ENCODE measurements at regions not wholly inside any gene's neighbourhood (a gene's known extent, or its start where the extent isn't known, plus 50 kb on each side); places are given as distances from the start of the nearest gene placed in this dataset.
"Not testable (repeated sequence)": the region's sequence is repeated elsewhere in the genome, so short reads cannot be mapped to it uniquely, and the experiment has no call there.

- no peak overlapping the region for H3K4me3 Mint-ChIP-seq
- no peak for ATAC-seq
- CTCF ChIA-PET: no interaction called here
- no peak for DNase-seq
- H3K27me3 Mint-ChIP-seq: no peaks in the 10 kb centered on the region
- H3K27ac Mint-ChIP-seq: no peak overlapping the region
- no peaks in the 10 kb centered on the region for H3K36me3 Mint-ChIP-seq
- no peaks in the 10 kb centered on the region for H3K9me3 Mint-ChIP-seq (ENCODE audit: low read depth)
- H3K4me1 Mint-ChIP-seq: no peaks in the 10 kb centered on the region
These were observed 266.5 kb downstream of the HGF start for GRCh38 chr7:81503336-81503735.

DNA sequence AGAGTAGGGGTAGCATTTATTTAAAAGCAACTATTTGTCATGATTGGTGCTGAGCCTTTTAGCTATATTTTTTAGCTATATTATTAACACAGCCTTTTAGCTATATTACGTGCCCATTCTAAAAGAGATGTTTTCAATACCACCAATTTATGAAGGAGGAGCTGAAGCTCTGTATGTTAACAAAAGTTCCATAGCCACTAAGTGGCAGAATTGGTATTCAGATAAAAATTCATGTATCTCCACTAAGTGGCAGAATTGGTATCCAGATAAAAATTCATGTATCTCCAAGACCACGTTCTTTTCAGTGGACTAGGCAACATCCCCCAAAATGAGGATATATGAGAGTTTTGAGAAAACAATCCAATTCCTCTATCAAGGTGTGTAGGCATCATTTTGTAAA lies 268.6 kb downstream of the HGF start:
- Mint-ChIP-seq H3K4me1 (no peaks in the 10 kb centered on the region), H3K9me3 (ENCODE audit: low read depth) (no peaks in the 10 kb centered on the region), H3K27ac (no peak overlapping the region), H3K4me3 (no peak overlapping the region), H3K27me3 (no peaks in the 10 kb centered on the region), H3K36me3 (no peaks in the 10 kb centered on the region)
- DNase-seq (no peak), ATAC-seq (no peak)
- CTCF ChIA-PET: no interaction called here

- H3K9me3 Mint-ChIP-seq (ENCODE audit: low read depth): no peaks in the 10 kb centered on the region
- H3K27me3 Mint-ChIP-seq: no peaks in the 10 kb centered on the region
- no peak overlapping the region for H3K4me3 Mint-ChIP-seq
- H3K4me1 Mint-ChIP-seq: no peaks in the 10 kb centered on the region
- no peak overlapping the region for H3K27ac Mint-ChIP-seq
- no peaks in the 10 kb centered on the region for H3K36me3 Mint-ChIP-seq
- DNase-seq: no peak
- ATAC-seq: no peak
- CTCF ChIA-PET: no interaction called here
These were observed 269.2 kb downstream of the HGF start for GRCh38 chr7:81500631-81501030.

DNA sequence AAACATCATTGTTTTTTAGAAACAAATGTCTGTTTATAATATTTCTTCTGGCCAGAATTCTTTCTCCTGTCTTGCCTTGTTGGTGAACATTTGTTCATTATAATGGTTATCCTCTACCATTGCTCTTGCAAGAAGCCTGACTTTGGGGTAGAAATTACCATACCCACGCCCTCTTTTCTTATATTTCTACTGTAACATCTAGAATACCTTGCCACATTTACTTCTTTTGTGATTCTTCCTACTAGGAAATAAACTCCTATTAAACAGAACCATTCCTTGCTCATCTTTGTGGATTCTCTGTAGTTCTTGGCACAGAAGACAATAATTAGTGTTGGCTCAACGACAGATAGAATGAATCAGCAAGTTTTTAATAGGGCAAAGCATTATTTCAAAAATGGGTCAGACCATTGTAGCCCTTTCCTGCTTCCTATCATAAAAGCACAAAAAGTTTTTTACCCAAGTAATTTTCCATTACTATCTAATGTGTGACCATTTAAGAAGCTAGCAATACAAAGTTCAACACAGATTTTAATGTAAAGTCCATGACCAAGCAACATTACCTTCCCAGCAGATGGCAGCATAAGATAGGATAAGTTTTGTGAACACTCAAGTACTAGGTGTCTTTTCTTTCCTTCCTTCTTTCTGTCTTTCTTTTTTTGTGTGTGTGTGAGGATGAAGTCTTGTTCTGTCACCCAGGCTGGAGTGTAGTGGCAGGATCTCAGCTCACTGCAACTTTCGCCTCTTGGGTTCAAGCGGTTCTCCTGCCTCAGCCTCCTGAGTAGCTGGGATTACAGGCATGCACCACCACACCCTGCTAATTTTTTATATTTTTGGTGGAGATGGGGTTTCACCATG lies 270.4 kb downstream of the HGF start:
- H3K4me1 Mint-ChIP-seq: no peaks in the 10 kb centered on the region
- no peaks in the 10 kb centered on the region for H3K36me3 Mint-ChIP-seq
- no peak for ATAC-seq
- H3K4me3 Mint-ChIP-seq: no peak overlapping the region
- no peaks in the 10 kb centered on the region for H3K27me3 Mint-ChIP-seq
- no peak overlapping the region for H3K27ac Mint-ChIP-seq
- H3K9me3 Mint-ChIP-seq (ENCODE audit: low read depth): no peaks in the 10 kb centered on the region
- CTCF ChIA-PET: no interaction called here
- DNase-seq: no peak

- DNase-seq (no peak), ATAC-seq (no peak)
- Mint-ChIP-seq H3K9me3 (ENCODE audit: low read depth) (no peaks in the 10 kb centered on the region), H3K27me3 (no peaks in the 10 kb centered on the region), H3K4me3 (no peak overlapping the region), H3K36me3 (no peaks in the 10 kb centered on the region), H3K27ac (no peak overlapping the region), H3K4me1 (no peaks in the 10 kb centered on the region)
- CTCF ChIA-PET: no interaction called here
These were observed 271.7 kb downstream of the HGF start for GRCh38 chr7:81498176-81498575.

DNA sequence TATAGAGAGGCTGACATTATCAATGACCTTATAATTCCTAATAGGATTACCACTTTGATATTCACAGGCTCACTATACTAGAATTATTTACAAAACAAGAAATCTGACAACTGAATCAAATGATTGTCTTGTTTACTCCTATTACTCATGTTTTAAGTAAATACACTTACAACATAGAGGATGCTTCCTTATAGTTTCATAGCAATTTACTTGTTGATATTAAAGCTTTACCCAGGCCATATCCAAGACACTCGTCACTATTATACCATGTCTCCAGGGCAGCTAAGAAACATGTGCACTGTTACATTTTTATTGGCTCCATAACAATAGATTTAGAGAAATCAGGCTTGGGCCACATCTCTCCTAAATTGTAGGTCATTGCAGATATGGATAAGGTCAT lies 276.9 kb downstream of the HGF start:
- H3K4me3 Mint-ChIP-seq: no peak overlapping the region
- no peaks in the 10 kb centered on the region for H3K27me3 Mint-ChIP-seq
- DNase-seq: no peak
- H3K9me3 Mint-ChIP-seq (ENCODE audit: low read depth): no peaks in the 10 kb centered on the region
- CTCF ChIA-PET: no interaction called here
- no peak for ATAC-seq
- no peaks in the 10 kb centered on the region for H3K36me3 Mint-ChIP-seq
- no peaks in the 10 kb centered on the region for H3K4me1 Mint-ChIP-seq
- no peak overlapping the region for H3K27ac Mint-ChIP-seq

DNA sequence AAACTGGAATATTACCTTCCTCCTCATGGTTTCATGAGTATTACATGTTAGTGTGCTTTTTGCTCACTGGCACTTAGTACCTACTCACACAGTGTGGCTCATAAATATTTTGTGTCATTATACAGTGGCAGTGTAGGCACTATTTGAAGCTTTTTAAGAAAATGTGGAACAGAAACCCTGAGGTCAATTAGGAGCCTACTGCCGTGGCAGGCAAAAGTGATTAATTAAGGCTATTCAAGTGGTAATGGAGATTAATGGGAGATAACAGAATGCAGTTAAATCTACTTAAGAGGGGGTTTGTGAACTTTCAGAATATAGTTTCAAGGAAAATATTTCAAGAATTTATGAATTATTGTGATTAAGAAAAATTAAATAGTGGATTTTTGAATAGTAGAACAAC lies 277.6 kb downstream of the HGF start:
- H3K4me3 Mint-ChIP-seq: no peak overlapping the region
- H3K36me3 Mint-ChIP-seq: no peaks in the 10 kb centered on the region
- no peaks in the 10 kb centered on the region for H3K4me1 Mint-ChIP-seq
- ATAC-seq (no peak), DNase-seq (no peak)
- no peak overlapping the region for H3K27ac Mint-ChIP-seq
- H3K9me3 Mint-ChIP-seq (ENCODE audit: low read depth): no peaks in the 10 kb centered on the region
- CTCF ChIA-PET: no interaction called here
- H3K27me3 Mint-ChIP-seq: no peaks in the 10 kb centered on the region

DNA sequence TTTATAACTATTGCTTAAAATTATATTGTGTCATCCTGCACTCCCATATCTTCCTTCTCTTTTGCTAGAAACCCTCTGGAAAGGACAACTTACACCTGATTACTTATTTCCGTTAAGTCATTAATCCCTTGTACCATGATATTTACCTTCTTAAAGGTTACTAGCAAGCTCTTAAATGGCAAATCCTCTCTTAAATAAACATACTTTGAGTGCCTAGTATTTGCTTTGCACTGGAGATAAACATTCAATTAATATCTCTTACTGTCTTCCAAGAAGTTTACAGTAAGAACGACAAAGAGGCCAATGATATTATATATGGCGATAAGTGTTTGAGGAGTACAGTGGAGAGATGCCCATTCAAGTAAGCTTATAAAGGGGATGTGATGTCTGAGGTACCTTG lies 278.3 kb downstream of the HGF start:
- Mint-ChIP-seq H3K4me1 (no peaks in the 10 kb centered on the region), H3K27ac (no peak overlapping the region), H3K4me3 (no peak overlapping the region), H3K36me3 (no peaks in the 10 kb centered on the region), H3K9me3 (ENCODE audit: low read depth) (no peaks in the 10 kb centered on the region), H3K27me3 (no peaks in the 10 kb centered on the region)
- ATAC-seq (no peak), DNase-seq (no peak)
- CTCF ChIA-PET: no interaction called here

DNA sequence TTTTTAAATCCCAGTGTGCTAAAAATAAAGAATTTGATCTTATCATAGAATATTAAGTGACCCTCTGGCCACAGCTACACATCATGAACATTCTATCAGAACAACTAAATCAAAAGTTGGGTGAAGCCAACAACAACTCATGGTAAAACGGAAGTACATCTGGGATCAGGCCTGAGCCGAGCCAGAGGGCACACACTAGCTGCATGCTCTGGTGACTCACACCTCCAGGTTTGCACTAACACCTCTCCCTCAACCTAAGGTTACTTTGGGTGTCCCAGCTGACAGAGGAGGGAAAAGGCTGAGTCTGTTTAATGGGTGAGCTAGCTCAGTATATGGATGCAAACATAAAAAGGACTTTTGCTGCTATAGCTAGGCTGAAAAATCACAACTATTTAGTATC lies 281.6 kb downstream of the HGF start:
- no peak for ATAC-seq
- Mint-ChIP-seq H3K4me3 (no peak overlapping the region), H3K27me3 (no peaks in the 10 kb centered on the region), H3K9me3 (ENCODE audit: low read depth) (no peaks in the 10 kb centered on the region), H3K27ac (no peak overlapping the region), H3K4me1 (no peaks in the 10 kb centered on the region), H3K36me3 (no peaks in the 10 kb centered on the region)
- DNase-seq: no peak
- CTCF ChIA-PET: no interaction called here

DNA sequence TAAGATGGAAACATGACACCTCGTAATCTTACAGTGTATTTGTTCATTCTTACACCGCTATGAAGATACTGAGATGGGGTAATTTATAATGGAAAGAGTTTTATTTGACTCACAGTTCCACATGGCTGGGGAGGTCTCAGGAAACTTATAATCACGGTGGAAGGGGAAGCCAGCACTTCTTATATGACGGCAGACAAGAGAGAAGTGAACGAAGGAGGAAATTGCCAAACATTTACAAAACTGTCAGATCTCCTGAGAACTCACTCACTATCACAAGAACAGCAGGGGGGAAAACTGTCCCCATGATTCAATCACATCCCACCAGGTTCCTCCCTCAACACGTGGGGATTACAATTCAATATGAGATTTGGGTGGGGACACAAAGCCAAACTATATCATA lies 282.3 kb downstream of the HGF start:
- no peaks in the 10 kb centered on the region for H3K27me3 Mint-ChIP-seq

DNA sequence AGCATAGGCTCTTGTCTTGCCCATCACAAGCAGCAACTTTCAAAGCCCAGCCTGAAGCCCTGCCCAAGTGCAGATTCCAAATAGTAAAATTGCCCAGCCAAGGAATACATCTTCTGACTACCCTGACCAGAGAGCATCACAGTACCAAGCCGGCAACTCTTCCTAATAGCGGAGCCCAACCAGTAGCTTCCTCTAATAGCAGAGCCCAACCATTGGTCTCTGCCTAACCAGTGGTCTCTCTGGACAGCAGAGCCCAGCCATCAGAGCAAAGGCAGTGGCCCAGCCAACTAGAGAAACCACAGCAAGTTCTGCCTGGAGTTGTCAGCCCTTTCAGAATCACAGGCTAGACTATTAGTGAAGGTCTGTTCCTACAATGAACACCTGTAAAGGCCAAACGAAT lies 285.6 kb downstream of the HGF start:
- H3K36me3 Mint-ChIP-seq: no peaks in the 10 kb centered on the region
- DNase-seq (no peak), ATAC-seq (no peak)
- no peaks in the 10 kb centered on the region for H3K9me3 Mint-ChIP-seq (ENCODE audit: low read depth)
- H3K4me1 Mint-ChIP-seq: no peaks in the 10 kb centered on the region
- no peak overlapping the region for H3K4me3 Mint-ChIP-seq
- CTCF ChIA-PET: no interaction called here
- no peak overlapping the region for H3K27ac Mint-ChIP-seq
- H3K27me3 Mint-ChIP-seq: no peaks in the 10 kb centered on the region

More for the DNA sequence above, 282.3 kb downstream of the HGF start:
- H3K27ac Mint-ChIP-seq: no peak overlapping the region
- CTCF ChIA-PET: no interaction called here
- no peak overlapping the region for H3K4me3 Mint-ChIP-seq
- ATAC-seq (no peak), DNase-seq (no peak)
- H3K9me3 Mint-ChIP-seq (ENCODE audit: low read depth): no peaks in the 10 kb centered on the region
- H3K36me3 Mint-ChIP-seq: no peaks in the 10 kb centered on the region
- no peaks in the 10 kb centered on the region for H3K4me1 Mint-ChIP-seq

DNA sequence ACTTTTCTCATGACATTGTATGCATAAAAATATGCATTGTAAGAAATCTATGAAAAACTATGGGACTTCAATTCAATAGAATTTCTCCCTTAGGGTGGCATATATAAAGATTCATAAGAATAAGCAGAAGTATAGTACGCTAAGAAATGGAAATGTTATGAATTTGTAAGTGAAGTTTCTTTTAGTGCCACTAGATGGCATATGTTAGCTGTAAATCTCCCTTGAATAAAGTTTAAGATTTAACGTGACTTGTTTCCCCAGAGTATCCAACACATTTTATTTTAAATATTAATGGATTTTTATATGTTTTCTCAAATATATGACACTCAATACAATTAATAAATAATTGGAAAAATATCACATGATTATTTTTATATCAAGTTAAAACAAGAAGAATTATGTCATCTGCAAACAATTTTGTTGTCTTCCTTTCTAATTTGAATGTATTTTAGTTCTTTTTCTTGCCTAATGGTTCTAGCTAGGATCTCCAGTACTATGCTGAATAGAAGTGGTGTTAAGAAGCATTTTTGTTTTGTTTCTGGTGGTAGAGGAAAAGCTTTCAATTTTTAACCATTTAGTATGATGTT lies 287.2 kb downstream of the HGF start:
- CTCF ChIA-PET: no interaction called here
- DNase-seq (no peak), ATAC-seq (no peak)
- H3K27me3 Mint-ChIP-seq: no peaks in the 10 kb centered on the region
- H3K9me3 Mint-ChIP-seq (ENCODE audit: low read depth): no peaks in the 10 kb centered on the region
- H3K4me1 Mint-ChIP-seq: no peaks in the 10 kb centered on the region
- H3K27ac Mint-ChIP-seq: no peak overlapping the region
- H3K4me3 Mint-ChIP-seq: no peak overlapping the region
- H3K36me3 Mint-ChIP-seq: no peaks in the 10 kb centered on the region

- no peak for ATAC-seq
- no peaks in the 10 kb centered on the region for H3K4me1 Mint-ChIP-seq
- no peak for DNase-seq
- no peaks in the 10 kb centered on the region for H3K27me3 Mint-ChIP-seq
- H3K4me3 Mint-ChIP-seq: no peak overlapping the region
- CTCF ChIA-PET: no interaction called here
- no peaks in the 10 kb centered on the region for H3K36me3 Mint-ChIP-seq
- no peaks in the 10 kb centered on the region for H3K9me3 Mint-ChIP-seq (ENCODE audit: low read depth)
- no peak overlapping the region for H3K27ac Mint-ChIP-seq
These were observed 291.2 kb downstream of the HGF start for GRCh38 chr7:81478664-81479063.

DNA sequence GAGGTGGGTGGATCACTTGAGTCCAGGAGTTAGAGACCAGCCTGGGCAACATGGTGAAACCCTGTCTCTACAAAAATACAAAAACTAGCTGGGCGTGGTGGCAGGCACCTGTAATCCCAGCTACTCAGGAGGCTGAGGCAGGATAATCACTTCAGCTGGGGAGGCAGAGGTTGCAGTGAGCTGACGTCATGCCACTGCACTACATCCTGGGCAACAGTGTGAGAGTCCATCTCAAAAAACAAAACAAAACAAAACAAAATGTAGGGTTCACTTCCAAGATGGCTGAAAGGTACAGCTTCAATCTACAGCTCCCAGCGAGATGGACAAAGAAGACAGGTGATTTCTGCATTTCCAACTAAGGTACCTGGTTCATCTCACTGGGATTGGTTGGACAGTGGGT lies 291.6 kb downstream of the HGF start:
- H3K36me3 Mint-ChIP-seq; H3K27me3 Mint-ChIP-seq; H3K27ac Mint-ChIP-seq; H3K4me3 Mint-ChIP-seq; DNase-seq; H3K9me3 Mint-ChIP-seq (ENCODE audit: low read depth); CTCF ChIA-PET; ATAC-seq; H3K4me1 Mint-ChIP-seq: not testable (repeated sequence)
